AG09319 (cell line): ENCODE measurements at regions not wholly inside any gene's neighbourhood (a gene's known extent, or its start where the extent isn't known, plus 50 kb on each side); places are given as distances from the start of the nearest gene placed in this dataset.

Experiments
- DNase-seq: peaks from one replicate; pipeline ENCODE4 v3.0.0-alpha.2; 2010; ENCODE audit warnings: low read depth; ENCODE audit errors: extremely low read depth
- TF ChIP-seq, protein P1 (sequence below): IDR thresholded peaks from 2 replicates; pipeline ENCODE4 v1.5.1; 2011; ENCODE audit warnings: low read depth, mild to moderate bottlenecking, inconsistent platforms, low read length, moderate library complexity

- no peak for DNase-seq
Measured at GRCh38 chr5:163190283-163190682, 247.1 kb upstream of the CCNG1 start.

GRCh38 chr5:163190784-163191183 is 246.6 kb upstream of the CCNG1 start:
- TF ChIP-seq, protein P1, sequence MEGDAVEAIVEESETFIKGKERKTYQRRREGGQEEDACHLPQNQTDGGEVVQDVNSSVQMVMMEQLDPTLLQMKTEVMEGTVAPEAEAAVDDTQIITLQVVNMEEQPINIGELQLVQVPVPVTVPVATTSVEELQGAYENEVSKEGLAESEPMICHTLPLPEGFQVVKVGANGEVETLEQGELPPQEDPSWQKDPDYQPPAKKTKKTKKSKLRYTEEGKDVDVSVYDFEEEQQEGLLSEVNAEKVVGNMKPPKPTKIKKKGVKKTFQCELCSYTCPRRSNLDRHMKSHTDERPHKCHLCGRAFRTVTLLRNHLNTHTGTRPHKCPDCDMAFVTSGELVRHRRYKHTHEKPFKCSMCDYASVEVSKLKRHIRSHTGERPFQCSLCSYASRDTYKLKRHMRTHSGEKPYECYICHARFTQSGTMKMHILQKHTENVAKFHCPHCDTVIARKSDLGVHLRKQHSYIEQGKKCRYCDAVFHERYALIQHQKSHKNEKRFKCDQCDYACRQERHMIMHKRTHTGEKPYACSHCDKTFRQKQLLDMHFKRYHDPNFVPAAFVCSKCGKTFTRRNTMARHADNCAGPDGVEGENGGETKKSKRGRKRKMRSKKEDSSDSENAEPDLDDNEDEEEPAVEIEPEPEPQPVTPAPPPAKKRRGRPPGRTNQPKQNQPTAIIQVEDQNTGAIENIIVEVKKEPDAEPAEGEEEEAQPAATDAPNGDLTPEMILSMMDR = no peak

More at GRCh38 chr5:163190283-163190682, 247.1 kb upstream of the CCNG1 start:
- TF ChIP-seq, protein P1 = no peak

GRCh38 chr5:163193886-163194285 is 243.5 kb upstream of the CCNG1 start:
- DNase-seq = no peak
- TF ChIP-seq, protein P1 = no peak

More at GRCh38 chr5:163190784-163191183, 246.6 kb upstream of the CCNG1 start:
- DNase-seq = no peak

- TF ChIP-seq, protein P1 = no peak
- no peak for DNase-seq
Measured at GRCh38 chr5:163205645-163206044, 231.8 kb upstream of the CCNG1 start.

DNA sequence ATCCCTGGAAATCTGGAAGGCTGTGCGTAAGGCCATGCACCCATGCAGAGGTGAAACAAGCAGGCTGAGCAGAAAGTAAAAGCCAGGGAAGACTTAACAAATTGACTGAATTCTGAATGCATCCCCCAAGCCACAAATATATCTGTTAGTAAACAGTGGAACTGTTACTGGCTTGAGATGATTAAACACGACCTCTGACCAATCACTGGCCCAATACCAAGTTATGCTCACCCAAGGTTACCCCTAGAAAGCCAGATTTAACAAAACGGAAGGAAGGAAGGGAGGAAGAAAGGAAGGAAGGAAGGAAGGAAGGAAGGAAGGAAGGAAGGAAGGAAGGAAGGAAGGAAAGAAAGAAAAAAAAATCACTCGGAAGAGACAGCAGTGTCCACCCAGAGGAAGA is 215.8 kb upstream of the CCNG1 start:
- TF ChIP-seq, protein P1 = no peak
- no peak for DNase-seq

DNA sequence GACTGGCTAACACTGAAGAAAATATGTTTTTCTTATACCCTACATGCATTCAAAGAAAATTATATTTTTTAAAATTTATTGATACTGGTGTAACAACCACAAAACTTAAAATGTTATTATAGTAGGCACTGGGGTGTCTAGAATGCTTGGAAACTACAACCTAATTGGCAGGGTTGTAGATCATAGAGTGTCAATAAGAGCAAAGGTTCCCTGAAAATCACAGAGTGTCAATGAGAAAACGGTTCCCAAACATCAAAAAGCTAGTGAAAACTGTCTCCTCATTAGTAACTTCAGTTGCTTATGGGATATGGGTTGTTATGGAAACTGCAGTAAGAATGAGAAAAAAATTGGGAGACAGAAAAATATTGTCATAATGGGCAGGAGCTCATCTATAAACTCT is 214.4 kb upstream of the CCNG1 start:
- DNase-seq = no peak
- TF ChIP-seq, protein P1 = no peak

DNA sequence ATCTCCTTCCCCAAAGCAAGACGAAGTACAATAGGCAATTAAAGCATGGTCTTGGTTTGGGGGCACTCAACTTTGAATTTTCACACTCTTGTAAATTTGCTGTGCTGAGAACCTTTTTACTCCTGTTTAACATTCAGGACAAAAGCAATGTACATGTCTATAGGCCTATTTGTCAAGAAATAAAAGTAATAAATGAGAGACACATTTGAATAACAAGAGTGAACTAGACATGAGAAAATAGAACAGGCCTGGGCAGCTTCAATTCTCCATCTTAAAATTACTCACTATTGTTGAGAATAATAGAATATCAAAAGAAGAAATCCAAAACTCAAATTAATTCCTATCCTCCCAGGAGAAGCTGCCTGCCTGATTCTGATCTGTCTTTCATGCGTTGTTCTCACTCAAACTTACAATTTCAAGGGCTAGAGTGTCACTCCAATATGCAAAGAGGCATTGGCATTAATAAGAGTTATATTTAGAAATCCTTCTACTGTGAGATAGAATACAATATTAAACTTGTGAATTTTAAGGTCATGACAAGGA is 192.9 kb upstream of the CCNG1 start:
- no peak for DNase-seq
- TF ChIP-seq, protein P1 = no peak
